ENCODE measurements at regions not wholly inside any gene's neighbourhood (a gene's known extent, or its start where the extent isn't known, plus 50 kb on each side); places are given as distances from the start of the nearest gene placed in this dataset.

DNA sequence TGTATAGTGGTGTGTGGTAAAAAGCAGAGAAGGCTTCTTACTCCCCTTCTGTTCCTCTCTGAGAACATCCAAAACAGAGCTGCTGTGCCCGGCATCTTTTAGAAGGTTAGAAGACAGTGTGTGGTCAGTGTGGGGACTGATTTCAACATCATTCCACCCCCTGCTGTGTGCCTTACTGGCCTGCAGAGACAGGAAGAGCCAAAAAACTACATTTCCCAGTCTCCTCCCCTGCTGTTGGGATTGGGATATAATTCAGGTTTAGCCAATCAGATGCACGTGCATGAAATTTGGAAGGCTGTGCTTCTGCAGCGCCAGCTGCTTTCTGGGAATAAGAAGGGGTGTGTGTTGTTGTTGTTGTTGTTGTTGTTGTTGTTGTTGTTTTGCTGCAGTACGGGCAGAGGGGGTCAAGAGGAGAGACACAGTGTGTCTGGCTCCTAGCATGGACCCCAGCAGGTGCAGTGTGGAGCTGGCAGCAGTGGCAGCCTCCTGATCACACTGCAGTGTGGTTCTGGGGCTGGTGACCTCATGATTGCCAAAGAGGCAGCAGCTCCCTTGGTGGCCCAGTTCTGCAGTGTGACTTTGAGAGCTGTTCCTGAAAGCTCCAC is 74.7 kb downstream of the MRPL14 start:
- H3K36me3 ChIP-seq, result no peaks in the 10 kb centered on the region
- 71 to 78% methylated on average over 4 of the region's 4 CpGs for WGBS, 2 donors
- DNase-seq, result peak; percentile 78
- TF ChIP-seq EP300 (IDR thresholded peaks at IDR 0.05) (no peak), CTCF (IDR thresholded peaks at IDR 0.05) (peak in 2 of 4 experiments; percentile 14 to 35)
- H3K9me3 ChIP-seq, result no peaks in the 10 kb centered on the region
- H3K27ac ChIP-seq, result peak overlapping the region; percentile 81 to 91 (median 84)
- H3K27me3 ChIP-seq, result no peaks in the 10 kb centered on the region
- peaks cover 0 to 66% (median 55%) of the 10 kb centered on the region in 4 donors for H3K4me1 ChIP-seq
- intact Hi-C loops (cut with DNase I), result no loop called here
- H3K4me3 ChIP-seq, result no peak overlapping the region

GRCh38 chr6:44051515-44051914 is 75.7 kb downstream of the MRPL14 start:
- no peak for DNase-seq
- no peaks in the 10 kb centered on the region for H3K27me3 ChIP-seq
- peak overlapping the region; percentile 81 to 91 (median 84) for H3K27ac ChIP-seq
- H3K4me1 ChIP-seq, result peaks cover 0 to 66% (median 54%) of the 10 kb centered on the region in 4 donors
- 67 to 88% methylated on average over 3 of the region's 3 CpGs for WGBS, 2 donors
- H3K9me3 ChIP-seq, result no peaks in the 10 kb centered on the region
- H3K4me3 ChIP-seq, result no peak overlapping the region
- no peak for TF ChIP-seq EP300 (IDR thresholded peaks at IDR 0.05)
- no peak for TF ChIP-seq POLR2A (IDR thresholded peaks at IDR 0.05)
- no peak for TF ChIP-seq CTCF (IDR thresholded peaks at IDR 0.05)
- no peak for TF ChIP-seq POLR2AphosphoS5 (IDR thresholded peaks at IDR 0.05)
- H3K36me3 ChIP-seq, result no peaks in the 10 kb centered on the region
- intact Hi-C loops (cut with DNase I), result no loop called here

DNA sequence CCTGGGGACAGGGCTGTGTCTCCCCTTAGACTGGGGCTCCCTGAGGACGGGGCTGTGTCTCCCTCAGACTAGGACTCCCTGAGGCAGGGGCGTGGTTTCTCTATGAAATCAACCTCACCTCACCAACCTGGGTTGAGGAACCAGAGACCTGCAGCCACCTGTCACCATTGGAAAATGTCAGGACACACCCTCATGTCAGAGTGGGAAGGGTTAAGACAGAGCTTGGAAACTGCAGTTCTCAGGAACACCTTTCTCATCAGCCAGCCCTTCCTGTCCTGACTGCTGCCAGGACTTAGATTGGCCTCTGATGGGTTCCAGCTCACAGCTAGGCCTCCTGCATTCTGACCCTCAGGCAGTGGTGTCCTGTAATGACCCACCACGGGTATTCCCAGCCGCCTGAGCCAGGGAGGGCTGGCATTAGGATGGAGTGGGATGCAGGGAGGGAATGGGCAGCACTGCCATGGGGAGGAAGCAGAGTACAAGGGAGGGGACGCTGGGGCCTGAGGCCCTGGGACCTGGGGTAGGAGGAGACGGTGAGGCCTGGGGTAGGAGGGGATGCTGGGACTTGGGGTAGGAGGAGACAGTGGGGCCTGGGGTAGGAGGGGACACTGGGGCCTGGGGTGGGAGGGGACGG is 76.3 kb downstream of the MRPL14 start:
- 62 to 63% methylated on average over 7 of the region's 7 CpGs for WGBS, 2 donors
- no peak for DNase-seq
- H3K4me1 ChIP-seq, result peaks cover 0 to 71% (median 59%) of the 10 kb centered on the region in 4 donors
- H3K4me3 ChIP-seq, result no peak overlapping the region
- H3K27me3 ChIP-seq, result no peaks in the 10 kb centered on the region
- H3K36me3 ChIP-seq, result no peaks in the 10 kb centered on the region
- H3K27ac ChIP-seq, result peak overlapping the region; percentile 81 to 91 (median 84)
- H3K9me3 ChIP-seq, result no peaks in the 10 kb centered on the region
- no peak for TF ChIP-seq CTCF (IDR thresholded peaks at IDR 0.05)
- TF ChIP-seq POLR2AphosphoS5 (IDR thresholded peaks at IDR 0.05), result peak in 3 of 4 donors; percentile 74 to 77 (median 76)
- peak in 1 of 4 donors; percentile 56 for TF ChIP-seq EP300 (IDR thresholded peaks at IDR 0.05)
- intact Hi-C loops (cut with DNase I), result no loop called here

- peak overlapping the region; percentile 81 to 91 (median 84) for H3K27ac ChIP-seq
- intact Hi-C loops (cut with DNase I), result loop anchor here (5.0 kb wide), 1 partner anchor 78 kb away; no protein-coding TSS in a partner anchor
- H3K27me3 ChIP-seq, result no peaks in the 10 kb centered on the region
- no peaks in the 10 kb centered on the region for H3K9me3 ChIP-seq
- H3K4me3 ChIP-seq, result no peak overlapping the region
- no peaks in the 10 kb centered on the region for H3K36me3 ChIP-seq
- peak; percentile 71 for DNase-seq
- peaks cover 0 to 79% (median 67%) of the 10 kb centered on the region in 4 donors for H3K4me1 ChIP-seq
- peak in 3 of 4 donors; percentile 14 to 54 (median 53) for TF ChIP-seq POLR2AphosphoS5 (IDR thresholded peaks at IDR 0.05)
- no peak for TF ChIP-seq CTCF (IDR thresholded peaks at IDR 0.05)
- TF ChIP-seq POLR2A (IDR thresholded peaks at IDR 0.05), result no peak
- TF ChIP-seq EP300 (IDR thresholded peaks at IDR 0.05), result no peak
- 73 to 77% methylated on average over 6 of the region's 6 CpGs for WGBS, 2 donors
Observed at GRCh38 chr6:44049989-44050871, 77.0 kb downstream of the MRPL14 start.

All from sigmoid colon (tissue), 6 donors.